Muscle layer of duodenum (tissue), 2 donors: ENCODE measurements at regions not wholly inside any gene's neighbourhood (a gene's known extent, or its start where the extent isn't known, plus 50 kb on each side); places are given as distances from the start of the nearest gene placed in this dataset.

ENCODE experiments used
- H3K27ac ChIP-seq: one replicate; pipeline ENCODE4 v1.7.0; 2013; ENCODE audit warnings: mild to moderate bottlenecking, low read length
- H3K27me3 ChIP-seq: one replicate; pipeline ENCODE4 v1.7.0; 2013; ENCODE audit warnings: low read depth, mild to moderate bottlenecking, control low read depth, low read length
- H3K36me3 ChIP-seq, 2 donors: one replicate each; pipeline ENCODE4 v1.7.0; 2013; ENCODE audit warnings: low read length in 2 of 2, control low read depth in 1 of 2, mild to moderate bottlenecking in 1 of 2; ENCODE audit not compliant: insufficient read depth in 2 of 2, control insufficient read depth in 1 of 2
- H3K4me1 ChIP-seq, 2 donors: one replicate each; pipeline ENCODE4 v1.7.0; 2013; ENCODE audit warnings: low read length in 2 of 2, mild to moderate bottlenecking in 2 of 2, control low read depth in 1 of 2, moderate library complexity in 1 of 2; ENCODE audit not compliant: insufficient read depth in 2 of 2, control insufficient read depth in 1 of 2
- H3K4me3 ChIP-seq, 2 donors: one replicate each; pipeline ENCODE4 v1.7.0; 2013; ENCODE audit warnings: low read length in 2 of 2, low read depth in 1 of 2, mild to moderate bottlenecking in 1 of 2
- H3K9me3 ChIP-seq, 2 donors: one replicate each; pipeline ENCODE4 v1.7.0; 2013; ENCODE audit warnings: low read length in 2 of 2, control low read depth in 1 of 2, mild to moderate bottlenecking in 1 of 2; ENCODE audit not compliant: control insufficient read depth in 1 of 2
- donor health status: healthy.

GRCh38 chr2:217065012-217065290 lies 205.1 kb upstream of the TNP1 start:
- H3K36me3 ChIP-seq = peaks cover 0 to 3% of the 10 kb centered on the region in 2 donors
- H3K4me3 ChIP-seq = no peak overlapping the region
- no peaks in the 10 kb centered on the region for H3K27me3 ChIP-seq
- H3K27ac ChIP-seq = peak overlapping the region; percentile 7
- no peaks in the 10 kb centered on the region for H3K9me3 ChIP-seq
- H3K4me1 ChIP-seq = no peaks in the 10 kb centered on the region

GRCh38 chr2:217064234-217065011 lies 204.6 kb upstream of the TNP1 start:
- Histone ChIP-seq H3K36me3 (peaks cover 0 to 3% of the 10 kb centered on the region in 2 donors), H3K27ac (peak overlapping the region; percentile 7), H3K27me3 (no peaks in the 10 kb centered on the region), H3K4me3 (peak overlapping the region in 1 of 2 donors; percentile 26), H3K4me1 (no peaks in the 10 kb centered on the region), H3K9me3 (no peaks in the 10 kb centered on the region)

GRCh38 chr2:217063238-217063755 lies 203.4 kb upstream of the TNP1 start:
- Histone ChIP-seq H3K27ac (no peak overlapping the region), H3K9me3 (no peaks in the 10 kb centered on the region), H3K27me3 (no peaks in the 10 kb centered on the region), H3K4me1 (no peaks in the 10 kb centered on the region), H3K4me3 (no peak overlapping the region), H3K36me3 (peaks cover 0 to 3% of the 10 kb centered on the region in 2 donors)

GRCh38 chr2:217062768-217063167 lies 202.9 kb upstream of the TNP1 start:
- H3K36me3 ChIP-seq = peaks cover 0 to 3% of the 10 kb centered on the region in 2 donors
- no peaks in the 10 kb centered on the region for H3K9me3 ChIP-seq
- no peak overlapping the region for H3K4me3 ChIP-seq
- H3K4me1 ChIP-seq = no peaks in the 10 kb centered on the region
- H3K27ac ChIP-seq = no peak overlapping the region
- H3K27me3 ChIP-seq = no peaks in the 10 kb centered on the region

- Histone ChIP-seq H3K36me3 (peaks cover 0 to 3% of the 10 kb centered on the region in 2 donors), H3K4me1 (no peaks in the 10 kb centered on the region), H3K27me3 (no peaks in the 10 kb centered on the region), H3K4me3 (no peak overlapping the region), H3K9me3 (no peaks in the 10 kb centered on the region), H3K27ac (no peak overlapping the region)
These were observed 202.1 kb upstream of the TNP1 start for GRCh38 chr2:217061916-217062505.

GRCh38 chr2:217060951-217061547 lies 201.2 kb upstream of the TNP1 start:
- H3K36me3 ChIP-seq = peaks cover 0 to 3% of the 10 kb centered on the region in 2 donors
- H3K4me1 ChIP-seq = no peaks in the 10 kb centered on the region
- no peak overlapping the region for H3K27ac ChIP-seq
- H3K9me3 ChIP-seq = no peaks in the 10 kb centered on the region
- no peaks in the 10 kb centered on the region for H3K27me3 ChIP-seq
- H3K4me3 ChIP-seq = no peak overlapping the region

- H3K27ac ChIP-seq = no peak overlapping the region
- H3K27me3 ChIP-seq = no peaks in the 10 kb centered on the region
- H3K9me3 ChIP-seq = no peaks in the 10 kb centered on the region
- peaks cover 0 to 3% of the 10 kb centered on the region in 2 donors for H3K36me3 ChIP-seq
- H3K4me1 ChIP-seq = no peaks in the 10 kb centered on the region
- H3K4me3 ChIP-seq = no peak overlapping the region
These were observed 200.7 kb upstream of the TNP1 start for GRCh38 chr2:217060516-217060915.

- no peaks in the 10 kb centered on the region for H3K27me3 ChIP-seq
- H3K27ac ChIP-seq = no peak overlapping the region
- peaks cover 0 to 6% of the 10 kb centered on the region in 2 donors for H3K4me1 ChIP-seq
- H3K9me3 ChIP-seq = no peaks in the 10 kb centered on the region
- H3K4me3 ChIP-seq = no peak overlapping the region
- no peaks in the 10 kb centered on the region for H3K36me3 ChIP-seq
These were observed 199.2 kb upstream of the TNP1 start for GRCh38 chr2:217058791-217059755.

GRCh38 chr2:217057773-217058172 lies 197.9 kb upstream of the TNP1 start:
- Histone ChIP-seq H3K4me1 (peaks cover 0 to 9% of the 10 kb centered on the region in 2 donors), H3K27me3 (no peaks in the 10 kb centered on the region), H3K36me3 (no peaks in the 10 kb centered on the region), H3K9me3 (no peaks in the 10 kb centered on the region), H3K27ac (no peak overlapping the region), H3K4me3 (no peak overlapping the region)

- no peak overlapping the region for H3K4me3 ChIP-seq
- no peaks in the 10 kb centered on the region for H3K36me3 ChIP-seq
- H3K27me3 ChIP-seq = no peaks in the 10 kb centered on the region
- H3K9me3 ChIP-seq = no peaks in the 10 kb centered on the region
- no peak overlapping the region for H3K27ac ChIP-seq
- H3K4me1 ChIP-seq = peaks cover 0 to 11% of the 10 kb centered on the region in 2 donors
These were observed 195.8 kb upstream of the TNP1 start for GRCh38 chr2:217055624-217056023.

GRCh38 chr2:217054791-217055190 lies 194.9 kb upstream of the TNP1 start:
- Histone ChIP-seq H3K27me3 (no peaks in the 10 kb centered on the region), H3K4me3 (no peak overlapping the region), H3K4me1 (peaks cover 0 to 19% of the 10 kb centered on the region in 2 donors)

More at GRCh38 chr2:217054791-217055190, 194.9 kb upstream of the TNP1 start:
- Histone ChIP-seq H3K9me3 (no peaks in the 10 kb centered on the region), H3K27ac (no peak overlapping the region), H3K36me3 (no peaks in the 10 kb centered on the region)
